ENCODE measurements at regions not wholly inside any gene's neighbourhood (a gene's known extent, or its start where the extent isn't known, plus 50 kb on each side); places are given as distances from the start of the nearest gene placed in this dataset.
"Not testable (repeated sequence)": the region's sequence is repeated elsewhere in the genome, so short reads cannot be mapped to it uniquely, and the experiment has no call there.

GRCh38 chr11:134982432-134982831, 570.4 kb upstream of the B3GAT1 start:
- TF ChIP-seq, protein P1, sequence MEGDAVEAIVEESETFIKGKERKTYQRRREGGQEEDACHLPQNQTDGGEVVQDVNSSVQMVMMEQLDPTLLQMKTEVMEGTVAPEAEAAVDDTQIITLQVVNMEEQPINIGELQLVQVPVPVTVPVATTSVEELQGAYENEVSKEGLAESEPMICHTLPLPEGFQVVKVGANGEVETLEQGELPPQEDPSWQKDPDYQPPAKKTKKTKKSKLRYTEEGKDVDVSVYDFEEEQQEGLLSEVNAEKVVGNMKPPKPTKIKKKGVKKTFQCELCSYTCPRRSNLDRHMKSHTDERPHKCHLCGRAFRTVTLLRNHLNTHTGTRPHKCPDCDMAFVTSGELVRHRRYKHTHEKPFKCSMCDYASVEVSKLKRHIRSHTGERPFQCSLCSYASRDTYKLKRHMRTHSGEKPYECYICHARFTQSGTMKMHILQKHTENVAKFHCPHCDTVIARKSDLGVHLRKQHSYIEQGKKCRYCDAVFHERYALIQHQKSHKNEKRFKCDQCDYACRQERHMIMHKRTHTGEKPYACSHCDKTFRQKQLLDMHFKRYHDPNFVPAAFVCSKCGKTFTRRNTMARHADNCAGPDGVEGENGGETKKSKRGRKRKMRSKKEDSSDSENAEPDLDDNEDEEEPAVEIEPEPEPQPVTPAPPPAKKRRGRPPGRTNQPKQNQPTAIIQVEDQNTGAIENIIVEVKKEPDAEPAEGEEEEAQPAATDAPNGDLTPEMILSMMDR (conservative IDR thresholded peaks at IDR 0.05 in 1 of 2, IDR thresholded peaks at IDR 0.05 in 1 of 2; ENCODE audit: low read depth in 1 of 2, low read length in 2 of 2): not testable (repeated sequence)
- TF ChIP-seq EZH2 (IDR thresholded peaks at IDR 0.05; ENCODE audit: low read length, missing control alignments): not testable (repeated sequence)
